Right lobe of liver (tissue), 4 donors: ENCODE measurements at regions not wholly inside any gene's neighbourhood (a gene's known extent, or its start where the extent isn't known, plus 50 kb on each side); places are given as distances from the start of the nearest gene placed in this dataset.

Source experiments
- POLR2A ChIP-seq: fragments of 450-650 bp; IDR thresholded peaks from one replicate; pipeline ENCODE4 v1.6.1; 2017; ENCODE audit warnings: antibody characterized with exemption, mild to moderate bottlenecking
- TF ChIP-seq, protein P1 (sequence below), 4 donors: fragments of 200-600 bp in 3 of 4; fragments of 450-650 bp in 1 of 4; IDR thresholded peaks; one replicate each; pipeline versions ENCODE4 v1.5.1 to v1.8.0; 2016 to 2022; ENCODE audit warnings: antibody characterized with exemption in 4 of 4, mild to moderate bottlenecking in 2 of 4
- donor health status: DM: no; HTN: no; CAD: no.
- donor health status: DM: no; HTN: no; CAD: no.
- donor health status: DM: no; HTN: yes; CAD: no.

- TF ChIP-seq, protein P1, sequence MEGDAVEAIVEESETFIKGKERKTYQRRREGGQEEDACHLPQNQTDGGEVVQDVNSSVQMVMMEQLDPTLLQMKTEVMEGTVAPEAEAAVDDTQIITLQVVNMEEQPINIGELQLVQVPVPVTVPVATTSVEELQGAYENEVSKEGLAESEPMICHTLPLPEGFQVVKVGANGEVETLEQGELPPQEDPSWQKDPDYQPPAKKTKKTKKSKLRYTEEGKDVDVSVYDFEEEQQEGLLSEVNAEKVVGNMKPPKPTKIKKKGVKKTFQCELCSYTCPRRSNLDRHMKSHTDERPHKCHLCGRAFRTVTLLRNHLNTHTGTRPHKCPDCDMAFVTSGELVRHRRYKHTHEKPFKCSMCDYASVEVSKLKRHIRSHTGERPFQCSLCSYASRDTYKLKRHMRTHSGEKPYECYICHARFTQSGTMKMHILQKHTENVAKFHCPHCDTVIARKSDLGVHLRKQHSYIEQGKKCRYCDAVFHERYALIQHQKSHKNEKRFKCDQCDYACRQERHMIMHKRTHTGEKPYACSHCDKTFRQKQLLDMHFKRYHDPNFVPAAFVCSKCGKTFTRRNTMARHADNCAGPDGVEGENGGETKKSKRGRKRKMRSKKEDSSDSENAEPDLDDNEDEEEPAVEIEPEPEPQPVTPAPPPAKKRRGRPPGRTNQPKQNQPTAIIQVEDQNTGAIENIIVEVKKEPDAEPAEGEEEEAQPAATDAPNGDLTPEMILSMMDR (IDR thresholded peaks at IDR 0.05) = no peak
- TF ChIP-seq POLR2A = no peak
These were observed 234.6 kb downstream of the CAAP1 start for GRCh38 chr9:26657958-26658357.
